Gastrocnemius medialis (tissue), 4 donors: ENCODE measurements at regions not wholly inside any gene's neighbourhood (a gene's known extent, or its start where the extent isn't known, plus 50 kb on each side); places are given as distances from the start of the nearest gene placed in this dataset.

Experiments
- CTCF ChIP-seq, 5 experiments: fragments of 450-650 bp in 3 of 5; fragments of 200-600 bp in 2 of 5; sonication (generic) in 2 of 5; IDR thresholded peaks in 4 of 5; conservative IDR thresholded peaks in 1 of 5; 1 replicate in 4 of 5; 2 replicates in 1 of 5; pipeline ENCODE4 v1.5.1; 2016 to 2019; ENCODE audit warnings: antibody characterized with exemption in 5 of 5, mild to moderate bottlenecking in 3 of 5, moderate library complexity in 3 of 5
- POLR2A ChIP-seq, 2 donors: fragments of 450-650 bp; IDR thresholded peaks; one replicate each; pipeline ENCODE4 v1.6.1; 2017; ENCODE audit warnings: antibody characterized with exemption in 2 of 2, mild to moderate bottlenecking in 2 of 2, moderate library complexity in 2 of 2

GRCh38 chr1:56331892-56332567 is 247.3 kb downstream of the PLPP3 start:
- no peak for TF ChIP-seq CTCF (IDR thresholded peaks at IDR 0.05 in 4 of 5, conservative IDR thresholded peaks at IDR 0.05 in 1 of 5)
- no peak for TF ChIP-seq POLR2A (IDR thresholded peaks at IDR 0.05)
